ENCODE measurements at regions not wholly inside any gene's neighbourhood (a gene's known extent, or its start where the extent isn't known, plus 50 kb on each side); places are given as distances from the start of the nearest gene placed in this dataset.

DNA sequence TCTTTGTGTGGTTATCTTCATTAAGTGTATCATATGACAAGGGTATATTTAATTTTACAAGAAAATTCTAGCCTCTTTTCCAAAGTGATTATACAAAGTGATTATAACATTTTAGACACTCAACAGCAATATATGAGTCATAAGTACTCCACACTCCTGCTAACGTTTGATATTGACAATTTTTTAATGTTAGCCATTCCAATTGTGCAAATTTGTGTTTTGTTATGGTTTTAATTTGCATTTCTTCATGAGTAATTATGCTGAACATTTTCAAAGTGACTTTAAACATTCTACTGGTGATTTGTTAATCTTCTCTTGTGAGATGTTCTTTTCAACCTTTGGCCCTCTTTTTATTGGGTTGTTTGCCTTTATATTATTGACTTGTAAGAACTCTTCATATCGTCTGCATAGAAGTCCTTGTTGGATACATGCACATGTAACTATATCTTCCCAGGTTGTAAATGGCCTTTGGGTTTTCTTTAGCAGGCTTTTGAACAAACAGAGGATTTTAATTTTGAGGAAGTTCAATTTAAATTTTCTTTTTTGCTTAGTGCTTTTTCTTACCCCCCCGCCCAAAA, 771.6 kb upstream of the ZNF608 start:
- ATAC-seq = no peak
- no peak for DNase-seq

DNA sequence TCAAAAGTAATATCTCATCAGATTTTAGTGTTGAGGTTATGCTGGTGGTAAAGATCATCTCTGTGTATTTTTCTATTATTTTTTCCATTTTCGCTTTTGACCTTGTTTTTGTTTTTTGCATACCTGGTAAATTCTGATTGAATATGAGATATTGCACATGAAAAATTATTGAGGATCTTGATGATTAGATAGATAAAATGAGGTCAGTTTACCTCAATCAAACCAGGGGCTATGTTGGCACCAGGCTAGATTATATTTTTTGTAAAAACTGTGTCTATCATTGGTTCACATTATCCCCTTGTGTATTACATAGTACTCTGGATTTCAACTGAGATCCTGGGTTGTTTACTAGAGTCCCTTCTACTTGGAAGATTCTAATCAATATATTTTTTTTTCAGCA, 774.9 kb upstream of the ZNF608 start:
- ATAC-seq (no peak), DNase-seq (no peak)

DNA sequence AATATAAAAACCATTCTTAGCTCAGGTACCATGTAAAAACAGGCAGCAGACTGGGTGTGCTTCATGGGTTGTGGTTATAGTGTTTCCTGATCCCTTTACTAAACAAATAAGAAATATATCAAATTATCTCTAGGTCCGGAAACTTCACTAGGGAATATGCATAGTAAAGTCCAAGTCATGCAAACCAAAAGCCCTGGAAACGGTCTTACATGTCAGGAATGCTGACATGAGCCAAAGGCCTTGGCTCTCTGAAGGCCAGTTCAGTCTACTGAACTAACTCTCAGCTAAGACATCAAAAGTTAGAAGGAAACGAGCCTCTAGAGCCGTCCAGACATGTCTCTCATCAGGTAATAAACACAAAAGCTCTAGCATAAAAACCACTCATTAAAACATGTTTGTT, 778.9 kb upstream of the ZNF608 start:
- ATAC-seq = no peak
- no peak for DNase-seq

DNA sequence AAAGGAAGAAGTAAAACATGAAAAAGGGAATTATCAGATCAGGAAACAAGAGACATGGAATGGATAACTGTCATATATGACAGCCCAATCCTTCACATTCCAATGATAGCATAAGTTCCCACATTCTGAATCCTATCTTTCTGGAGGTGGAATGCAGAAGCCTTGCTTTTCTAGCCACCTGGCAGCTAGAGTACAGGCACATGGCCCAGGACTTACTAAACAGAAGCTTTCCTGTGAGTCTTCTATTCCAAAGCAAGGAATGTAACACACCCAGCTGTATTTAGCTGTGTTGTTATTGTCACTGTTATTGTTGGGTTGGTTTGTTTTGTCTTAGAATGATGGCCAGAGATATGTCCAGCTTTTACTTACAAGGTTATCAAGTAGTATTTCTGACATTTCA, 780.5 kb upstream of the ZNF608 start:
- ATAC-seq = no peak

DNA sequence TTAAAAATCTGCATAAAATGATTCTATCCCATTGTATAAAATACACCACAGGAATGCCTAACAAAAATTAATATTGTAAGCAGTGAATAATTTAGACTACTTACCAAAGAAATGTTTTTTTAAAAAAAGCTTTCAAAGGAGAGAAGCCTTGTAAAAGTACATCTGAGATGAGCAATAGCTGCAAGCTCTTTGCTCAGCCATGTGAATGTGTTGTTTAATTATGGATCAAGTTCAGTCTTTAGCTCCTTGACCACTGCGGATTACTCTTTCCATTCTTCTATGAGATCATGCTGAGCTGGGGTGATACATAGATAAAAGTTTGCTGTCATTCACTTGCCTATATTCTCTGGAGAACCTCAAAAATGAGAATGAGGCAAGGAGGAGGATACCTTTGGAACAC, 782.4 kb upstream of the ZNF608 start:
- no peak for DNase-seq
- ATAC-seq = no peak

More for the DNA sequence above, 780.5 kb upstream of the ZNF608 start:
- DNase-seq = no peak

DNA sequence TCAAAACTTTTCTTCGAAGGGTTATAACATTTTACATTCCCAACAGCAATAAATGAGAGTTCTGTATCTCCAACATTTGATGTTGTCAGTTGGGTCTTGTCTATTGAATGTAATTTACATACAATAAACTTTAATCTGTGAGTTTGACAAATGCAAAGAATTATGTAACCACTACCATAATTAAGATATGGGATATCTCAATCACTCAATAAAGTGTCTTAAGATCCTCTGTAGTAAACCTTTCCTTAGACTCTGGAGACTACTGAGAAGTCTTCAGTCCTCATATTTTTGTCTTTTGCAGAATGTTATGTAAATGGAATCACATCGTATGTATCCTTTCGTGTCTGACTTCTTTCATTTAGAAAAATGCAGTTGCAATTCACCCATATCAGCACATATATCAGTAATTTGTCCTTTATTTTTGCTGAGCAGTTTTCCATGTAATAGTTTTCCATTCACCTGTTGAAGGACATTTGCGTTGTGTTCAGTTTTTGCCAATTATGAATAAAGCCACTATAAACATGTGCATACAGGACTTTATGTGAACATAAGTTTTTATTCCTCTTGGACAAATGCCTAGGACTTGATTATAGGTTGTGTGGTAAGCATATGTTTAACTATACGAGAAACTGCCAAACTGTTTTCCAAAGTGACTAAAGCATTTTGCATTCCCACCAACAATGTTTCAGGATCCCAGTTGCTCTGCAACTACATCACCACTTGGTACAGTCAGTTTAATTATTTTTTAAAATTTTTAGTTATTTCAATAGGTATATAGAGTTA, 784.6 kb upstream of the ZNF608 start:
- ATAC-seq = no peak

DNA sequence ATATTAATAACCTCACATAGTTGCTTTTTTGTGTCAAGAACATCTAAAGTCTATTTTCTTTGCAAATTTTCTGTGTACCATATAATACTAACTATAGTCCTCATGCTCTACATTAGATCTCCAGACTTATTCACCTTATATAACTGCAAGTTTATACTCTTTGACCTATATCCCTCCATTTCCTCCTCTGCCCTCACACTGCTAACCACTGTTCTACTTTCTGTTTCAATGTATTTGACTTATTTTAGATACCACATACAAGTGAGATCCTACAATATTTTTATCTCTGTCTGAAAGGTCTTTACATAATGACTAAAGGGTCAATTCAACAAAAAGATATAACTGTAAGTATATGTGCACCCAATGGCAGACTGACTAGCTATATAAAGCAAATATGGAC, 789.7 kb upstream of the ZNF608 start:
- ATAC-seq (no peak), DNase-seq (no peak)

More for the DNA sequence above, 784.6 kb upstream of the ZNF608 start:
- no peak for DNase-seq

DNA sequence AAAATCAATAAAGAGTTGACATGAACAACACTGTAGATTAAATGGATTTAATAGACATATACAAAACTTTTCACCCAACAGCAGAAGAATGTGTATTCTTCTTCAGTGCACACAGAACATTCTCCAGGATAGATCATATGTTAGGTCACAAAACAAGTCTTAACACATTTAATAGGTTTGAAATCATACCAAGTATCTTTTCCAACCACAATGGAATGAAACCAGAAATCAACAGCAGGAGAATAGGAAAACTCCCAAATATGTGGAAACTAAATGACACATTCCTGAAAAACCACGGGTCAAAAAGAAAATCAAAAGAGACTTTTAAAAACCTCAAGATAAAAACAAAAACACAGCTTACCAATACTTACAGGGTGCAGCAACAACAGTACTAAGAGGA, 790.1 kb upstream of the ZNF608 start:
- DNase-seq (no peak), ATAC-seq (no peak)

DNA sequence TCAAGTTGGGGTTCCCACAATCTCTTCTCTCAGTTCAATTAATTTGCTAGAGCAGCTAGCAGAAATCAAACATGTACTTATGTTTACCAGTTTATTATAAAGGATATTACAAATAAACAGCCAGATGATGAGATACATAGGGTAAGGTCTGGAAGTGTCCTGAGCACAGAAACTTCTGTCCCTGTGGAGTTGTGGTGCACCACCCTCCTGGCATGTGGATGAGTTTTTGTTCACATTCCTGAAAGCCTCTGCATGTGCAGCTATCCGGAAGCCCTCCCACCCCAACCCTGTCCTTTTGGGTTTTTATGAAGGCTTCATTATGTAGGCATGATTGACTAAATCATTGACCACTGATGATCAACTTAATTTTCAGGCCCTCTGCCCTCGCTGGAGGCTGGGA, 791.2 kb upstream of the ZNF608 start:
- no peak for DNase-seq
- no peak for ATAC-seq

DNA sequence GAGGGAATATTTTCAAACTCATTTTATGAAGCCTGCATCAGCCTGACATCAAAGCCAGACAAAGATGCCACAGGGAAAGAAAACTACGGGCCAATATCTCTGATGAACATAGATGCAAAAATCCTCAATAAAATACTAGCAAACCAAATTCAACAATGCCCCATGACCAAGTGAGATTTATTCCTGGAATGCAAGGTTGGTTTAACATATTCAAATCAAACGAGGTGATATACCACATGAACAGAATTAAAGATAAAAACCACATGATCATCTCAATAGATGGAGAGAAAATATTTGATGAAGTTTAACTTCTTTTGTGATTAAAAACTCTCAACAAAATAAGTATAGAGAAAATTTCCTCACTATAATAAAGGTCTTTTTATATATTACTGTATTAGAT, 792.0 kb upstream of the ZNF608 start:
- ATAC-seq = no peak
- no peak for DNase-seq

DNA sequence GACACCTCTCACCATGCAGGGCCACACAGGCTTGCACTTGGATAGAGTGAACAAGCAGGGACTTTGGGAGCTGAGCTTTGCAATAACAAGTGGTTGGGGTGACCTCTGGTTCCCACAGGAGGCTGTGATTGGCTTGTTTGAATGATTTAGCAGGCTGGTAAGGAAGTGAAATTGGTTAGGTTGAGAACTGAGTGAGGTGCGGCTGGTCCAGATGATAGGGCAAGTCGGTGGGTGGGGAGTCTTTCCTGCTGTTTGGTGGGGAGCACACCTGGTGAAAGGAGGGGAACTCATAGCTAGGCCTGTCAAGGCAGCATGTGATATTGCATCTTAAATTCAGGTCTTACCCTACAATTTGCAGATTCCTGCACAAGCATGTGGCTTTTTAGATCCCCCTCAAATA, 794.6 kb upstream of the ZNF608 start:
- DNase-seq = no peak
- ATAC-seq = no peak

DNA sequence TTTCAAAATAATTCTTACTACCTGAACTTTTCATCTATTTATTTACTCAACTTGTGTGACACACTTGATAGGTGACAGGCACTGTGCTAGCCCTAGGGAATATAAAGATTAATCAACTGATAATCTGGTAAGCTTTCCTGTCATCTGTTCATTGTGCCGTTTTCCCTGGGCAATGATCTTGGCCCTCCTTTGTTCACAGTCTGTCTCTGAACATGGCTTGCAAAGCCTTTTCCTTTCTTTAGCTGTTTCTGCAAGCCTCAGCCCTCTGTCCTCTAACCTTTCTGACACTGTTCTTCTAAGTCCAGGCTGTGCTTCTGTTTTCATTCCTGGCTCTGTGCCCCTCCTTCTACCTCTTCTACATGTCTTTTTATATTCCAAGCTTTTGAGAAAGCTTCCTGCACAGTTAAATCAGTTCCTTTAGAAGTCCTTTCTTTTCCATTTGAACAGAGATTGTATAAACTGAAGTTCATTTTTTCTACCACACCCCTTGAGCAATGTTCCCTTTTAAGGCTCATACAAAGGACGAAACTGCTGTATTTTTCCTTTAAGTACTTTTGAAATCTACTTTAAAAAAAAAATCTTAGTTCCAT, 803.0 kb upstream of the ZNF608 start:
- ATAC-seq (no peak), DNase-seq (no peak)

DNA sequence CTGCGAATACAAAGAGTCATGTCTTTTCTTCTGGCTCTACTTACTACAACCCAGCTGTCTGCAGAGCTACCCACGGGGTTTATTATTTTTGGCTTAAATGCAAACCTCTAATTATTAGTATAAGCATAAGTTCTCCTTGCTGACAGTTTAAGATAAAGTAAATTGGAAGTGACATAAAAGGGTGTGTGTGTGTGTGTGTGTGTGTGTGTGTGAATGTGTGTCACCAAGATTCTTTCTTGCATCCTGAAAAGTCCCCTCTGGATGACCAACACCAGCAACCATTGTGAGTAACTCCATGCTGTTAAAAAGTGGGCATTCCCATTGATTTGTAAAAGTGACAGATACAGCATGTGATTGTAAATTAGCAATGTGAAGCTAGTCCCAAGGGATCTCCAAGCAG, 803.8 kb upstream of the ZNF608 start:
- DNase-seq (no peak), ATAC-seq (no peak)

DNA sequence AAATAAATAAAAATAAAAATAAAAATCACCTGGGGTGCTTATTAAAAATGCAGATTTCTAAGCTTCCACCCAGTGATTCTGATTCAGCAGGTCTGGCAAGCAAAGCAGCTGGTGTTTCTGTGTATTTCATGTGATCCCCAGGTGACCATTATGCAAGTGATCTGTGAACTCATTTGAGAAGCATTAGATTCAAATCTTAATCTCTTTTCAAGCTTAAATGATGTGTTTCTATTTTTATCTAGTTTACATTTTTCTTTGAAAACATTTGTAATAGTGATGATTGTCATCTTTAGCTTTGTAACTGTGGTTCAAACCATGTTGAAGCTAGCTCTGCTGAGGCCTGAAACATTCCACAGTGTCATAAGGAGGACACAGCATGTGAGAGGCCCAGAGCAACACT, 804.8 kb upstream of the ZNF608 start:
- ATAC-seq (no peak), DNase-seq (no peak)

DNA sequence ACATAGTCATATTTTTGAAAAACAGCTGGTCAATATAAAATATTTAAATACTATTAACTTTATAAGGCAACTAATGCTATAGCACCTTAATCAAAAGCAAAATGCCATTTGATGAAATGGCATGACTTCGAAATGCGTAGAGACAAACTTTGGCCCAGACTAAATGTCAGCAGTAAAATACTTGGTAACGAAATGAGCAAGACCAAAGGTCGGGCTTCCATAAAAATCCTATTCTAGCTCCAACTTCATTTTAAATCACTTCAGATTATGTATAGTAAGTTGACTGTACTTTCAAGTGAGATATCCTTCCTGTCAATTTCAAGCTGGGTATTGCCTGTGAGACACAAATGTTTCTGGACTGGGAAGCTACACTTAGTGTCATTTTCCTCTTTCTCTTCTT, 805.4 kb upstream of the ZNF608 start:
- ATAC-seq = no peak
- DNase-seq = no peak

DNA sequence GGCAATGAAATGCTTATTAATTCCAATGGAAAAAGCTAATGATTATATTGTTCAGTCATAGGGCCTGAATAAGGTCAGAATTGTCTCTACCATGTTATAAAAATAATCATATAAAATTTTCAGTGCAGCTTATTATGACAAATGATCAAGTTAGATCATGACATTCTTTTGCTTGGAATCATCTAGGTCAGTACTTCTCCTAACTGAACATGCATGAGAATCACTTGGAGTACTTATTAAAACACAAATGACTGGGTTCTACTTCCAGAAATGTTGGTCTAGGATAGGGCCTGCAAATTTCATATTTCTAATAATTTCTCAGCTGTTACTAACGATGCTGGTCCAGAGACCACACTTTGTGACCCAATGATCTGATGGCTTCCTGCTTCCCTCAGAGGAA, 806.0 kb upstream of the ZNF608 start:
- DNase-seq = no peak
- ATAC-seq = no peak

DNA sequence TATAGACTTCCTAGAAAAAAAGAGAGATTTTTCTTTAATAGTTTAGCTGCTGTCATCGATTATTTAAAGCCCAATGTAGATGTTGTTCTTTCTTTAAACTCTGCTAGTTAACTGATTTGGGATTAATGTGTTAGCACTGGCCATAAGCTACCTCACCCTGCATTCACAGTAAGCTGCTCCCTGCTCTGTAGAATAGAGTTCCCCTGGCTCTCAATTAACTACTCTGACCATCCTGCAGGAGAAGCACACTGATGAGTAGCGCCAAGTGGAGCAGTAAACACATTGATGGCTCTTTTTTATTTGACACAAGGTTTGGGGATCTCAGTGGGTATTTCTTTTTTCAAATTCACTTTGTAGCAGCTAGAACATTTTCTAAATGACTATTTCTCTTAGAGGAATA, 807.9 kb upstream of the ZNF608 start:
- DNase-seq (no peak), ATAC-seq (no peak)

DNA sequence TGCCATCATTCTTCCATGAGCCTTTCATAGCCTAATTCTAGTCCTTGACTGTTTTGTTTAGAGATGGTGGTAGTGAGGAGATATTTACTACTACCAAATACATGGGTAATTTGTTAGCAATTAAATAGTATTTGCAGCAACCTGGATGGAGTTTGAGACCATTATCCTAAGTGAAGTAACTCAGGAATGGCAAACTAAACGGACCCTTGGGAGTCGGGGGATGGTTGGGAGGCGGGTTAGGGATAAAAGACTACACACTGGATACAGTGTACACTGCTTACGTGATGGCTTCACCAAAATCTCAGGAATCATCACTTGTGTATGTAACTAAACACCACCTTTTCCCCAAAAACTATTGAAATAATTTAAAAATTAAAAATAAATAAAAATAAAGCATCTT, 809.2 kb upstream of the ZNF608 start:
- ATAC-seq = no peak
- no peak for DNase-seq

DNA sequence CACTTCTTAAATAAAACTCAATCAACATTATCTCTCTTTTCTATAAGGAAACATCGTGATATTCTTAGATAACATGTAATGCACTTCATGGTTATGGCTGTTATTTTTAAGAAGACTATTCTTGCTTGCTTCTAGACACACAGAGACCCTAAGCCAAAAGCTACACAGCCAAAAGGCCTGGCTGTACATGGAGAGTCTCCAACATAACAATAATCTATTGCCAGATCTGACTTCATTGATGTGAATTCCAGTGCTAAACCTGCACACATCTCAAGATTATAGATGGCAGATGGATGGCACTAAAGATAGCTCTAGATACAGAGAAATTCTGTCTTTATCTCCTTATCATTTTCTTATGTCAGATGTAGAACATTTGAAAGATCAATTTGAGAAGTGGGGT, 811.6 kb upstream of the ZNF608 start:
- ATAC-seq = no peak

DNA sequence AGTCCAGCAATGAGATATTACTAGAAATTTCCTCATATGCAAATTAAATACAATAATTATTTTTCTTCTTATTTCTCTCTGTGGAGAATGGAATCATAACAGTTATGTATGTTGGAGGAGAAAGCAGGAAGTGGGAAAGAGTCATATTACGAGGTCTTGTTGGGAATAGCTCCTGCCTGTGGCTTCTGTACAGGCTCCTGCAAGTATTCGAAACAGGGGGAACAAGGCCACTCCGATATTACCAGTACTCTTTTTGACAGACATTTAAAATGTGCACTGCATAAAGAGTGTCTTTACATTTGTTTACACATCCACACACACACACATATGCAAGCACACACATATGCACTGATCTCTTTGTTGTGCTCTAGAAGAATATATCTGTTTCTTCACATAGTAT, 812.0 kb upstream of the ZNF608 start:
- ATAC-seq (no peak), DNase-seq (no peak)

More for the DNA sequence above, 811.6 kb upstream of the ZNF608 start:
- no peak for DNase-seq

DNA sequence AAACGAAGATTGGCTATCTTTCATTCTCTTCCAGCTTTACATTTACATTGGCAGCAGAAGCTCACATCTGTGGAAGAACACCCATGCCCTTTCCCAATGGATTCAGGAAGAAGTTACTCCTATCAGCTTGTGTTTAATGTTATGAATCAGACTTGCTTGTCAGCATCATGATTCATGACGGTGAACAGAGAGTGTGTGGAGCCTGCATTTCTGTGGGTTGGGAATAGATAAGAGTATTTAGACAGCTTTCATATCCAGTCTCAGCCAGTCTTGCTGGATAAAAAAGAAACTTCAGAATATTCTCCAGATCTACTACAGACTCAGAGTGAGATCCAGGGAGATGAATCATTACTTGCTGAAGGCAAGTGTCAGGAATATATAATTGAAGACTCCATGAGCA, 812.9 kb upstream of the ZNF608 start:
- no peak for ATAC-seq
- DNase-seq = no peak

DNA sequence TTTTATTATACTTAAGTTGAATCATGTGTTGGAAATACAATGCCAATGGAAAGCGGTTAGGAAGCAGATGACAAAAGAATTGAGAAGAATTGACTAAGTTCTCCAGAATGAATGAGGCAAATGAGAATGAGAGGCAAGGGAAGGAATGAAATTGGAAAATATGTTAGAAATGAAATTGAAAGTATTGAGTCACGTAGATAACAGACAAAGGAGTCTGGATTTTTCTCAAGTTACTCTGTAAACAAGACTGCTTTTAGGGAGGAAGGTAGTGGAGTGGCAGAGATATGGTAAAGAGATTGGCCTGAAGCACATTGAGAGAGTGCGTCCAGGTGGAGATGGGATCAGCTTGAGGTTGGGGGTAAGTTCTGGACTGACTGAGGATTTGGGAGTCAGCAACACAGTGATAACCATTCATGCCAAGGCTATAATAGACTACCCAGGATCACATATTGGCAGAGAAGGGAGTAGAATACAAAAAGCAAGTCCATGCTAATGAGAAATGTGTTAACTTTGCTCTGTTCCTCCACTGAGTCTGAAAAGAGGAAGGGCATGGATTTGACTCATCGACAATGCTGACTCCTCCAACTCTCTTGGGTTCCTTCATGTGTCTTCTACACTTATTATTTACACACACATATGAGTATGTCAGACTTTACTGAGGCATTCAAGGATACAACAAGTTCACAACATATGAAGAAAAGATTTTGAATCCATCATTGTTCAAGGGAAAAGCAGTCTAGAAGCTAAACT, 814.2 kb upstream of the ZNF608 start:
- ATAC-seq = no peak
- no peak for DNase-seq

DNA sequence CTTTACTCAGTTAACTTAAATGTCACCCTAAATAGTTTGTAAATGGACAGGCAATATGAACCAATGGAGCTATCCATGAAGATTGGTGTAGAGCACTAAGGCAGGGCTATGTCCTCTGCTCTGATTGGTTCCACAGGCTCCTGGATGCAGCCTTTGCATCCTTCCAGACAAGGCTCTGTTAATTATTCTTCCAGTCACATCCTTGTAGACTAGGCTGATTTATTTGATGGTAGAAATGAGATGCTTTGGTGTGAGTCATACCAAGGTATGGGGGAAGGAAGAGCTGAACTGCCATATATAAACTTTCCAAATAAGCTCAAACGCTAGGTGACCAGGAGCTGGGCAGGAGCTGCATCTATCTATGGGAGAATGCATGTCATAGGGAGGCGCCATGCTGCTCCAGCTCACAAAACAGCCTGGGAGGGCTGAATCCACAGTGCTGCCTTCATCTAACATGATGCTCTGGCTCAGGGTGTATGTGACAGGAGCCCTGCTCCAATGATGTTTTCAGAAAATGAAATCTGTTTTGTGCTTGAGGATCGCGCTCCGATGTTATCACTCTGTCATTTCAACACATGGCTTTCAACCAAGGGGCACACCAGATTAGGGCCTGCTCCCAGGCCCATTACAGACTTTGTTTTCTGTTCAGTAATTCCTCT, 818.0 kb upstream of the ZNF608 start:
- no peak for DNase-seq
- no peak for ATAC-seq

Measured in stimulated activated naive CD8-positive, alpha-beta T cell treated with anti-CD3 and anti-CD28 coated beads, Interleukin-15, Interleukin-2, amounts not matched to agents 100 U/mL and 50 U/mL, for 24 hours (primary cell).